Heart left ventricle (tissue), 16 donors: ENCODE measurements at regions not wholly inside any gene's neighbourhood (a gene's known extent, or its start where the extent isn't known, plus 50 kb on each side); places are given as distances from the start of the nearest gene placed in this dataset.

Source experiments
- ATAC-seq, 4 donors: fragments of 200-7000 bp; cut with Tn5 transposase; one replicate each; pipeline ENCODE4 v1.9.1; 2020 to 2022; ENCODE audit warnings: moderate library complexity in 4 of 4, mild to moderate bottlenecking in 3 of 4, moderate number of reproducible peaks in 1 of 4
- DNase-seq, 5 donors: peaks; one replicate each; pipeline ENCODE4 v3.0.0-alpha.2; 2020
- H3K27ac ChIP-seq, 12 donors: fragments of 200-600 bp; sonication (generic) in 4 of 12; one replicate each; pipeline versions ENCODE4 v1.5.0 to v1.8.0; 2016 to 2022; ENCODE audit warnings: mild to moderate bottlenecking in 2 of 12
- H3K27me3 ChIP-seq, 9 donors: fragments of 200-600 bp; sonication (generic) in 2 of 9; one replicate each; pipeline versions ENCODE4 v1.5.1 to v1.8.0; 2016 to 2022; ENCODE audit warnings: mild to moderate bottlenecking in 3 of 9
- H3K36me3 ChIP-seq, 9 donors: fragments of 200-600 bp; sonication (generic) in 2 of 9; one replicate each; pipeline versions ENCODE4 v1.5.0 to v1.8.0; 2018 to 2022; ENCODE audit warnings: mild to moderate bottlenecking in 2 of 9
- H3K4me1 ChIP-seq, 12 donors: fragments of 200-600 bp; sonication (generic) in 4 of 12; one replicate each; pipeline versions ENCODE4 v1.5.0 to v1.8.0; 2016 to 2022; ENCODE audit warnings: mild to moderate bottlenecking in 3 of 12
- H3K4me3 ChIP-seq, 12 donors: fragments of 200-600 bp; sonication (generic) in 4 of 12; one replicate each; pipeline versions ENCODE4 v1.5.0 to v1.8.0; 2017 to 2022; ENCODE audit warnings: mild to moderate bottlenecking in 9 of 12, moderate library complexity in 4 of 12
- H3K9me3 ChIP-seq, 12 donors: fragments of 200-600 bp; sonication (generic) in 4 of 12; one replicate each; pipeline versions ENCODE4 v1.5.0 to v1.8.0; 2016 to 2022; ENCODE audit warnings: mild to moderate bottlenecking in 1 of 12
- POLR2A ChIP-seq, 2 donors: fragments of 450-650 bp; IDR thresholded peaks; one replicate each; pipeline ENCODE4 v1.6.1; 2017; ENCODE audit warnings: antibody characterized with exemption in 2 of 2, mild to moderate bottlenecking in 2 of 2, moderate library complexity in 2 of 2
- WGBS, 4 donors: extraction: QIAGEN DNeasy Blood & Tissue Kit in 2 of 4; methylation state at CpG; one replicate each; pipeline versions ENCODE4 v1.1.5 to v1.1.7; 2013 to 2018; 5-methylcytosine and 5-hydroxymethylcytosine counted together
- intact Hi-C, 10 donors: fragments of 100-400 bp; cut with DNase I; formaldehyde crosslinking; loops; one replicate each; pipeline versions ENCODE4 v1.11.1 to v1.14.2; 2022
- TF ChIP-seq, protein P1 (sequence below), 12 donors: fragments of 200-600 bp; sonication (generic) in 4 of 12; IDR thresholded peaks; one replicate each; pipeline versions ENCODE4 v1.5.0 to v1.8.0; 2018 to 2022; ENCODE audit warnings: antibody characterized with exemption in 12 of 12, mild to moderate bottlenecking in 5 of 12
- donor health status: ischemic (EF 13 %, LVEDD 7.1; RV severe dilation, severe dysfunction).
- donor health status: healthy with polysubstance abuse.
- donor health status: DM: no; HTN: yes; CAD: no.
- donor health status: DM: no; HTN: no; CAD: no.
- donor health status: ischemic (EF 25% LVEDD 6.9; RV normal size, moderate dysfunction).
- donor health status: ischemic (EF 25% LVEDD 5.7; RV mildly dilated, moderate dysfunction).
- donor health status: healthy.
- donor health status: DM: yes; HTN: yes; CAD: no.
- donor health status: ischemic (EF 35%, LVEDD 5.7; RV mildly dilated, moderate dysfunction).
- donor health status: nonischemic (EF 11% LVEDD 7.7; RV severe dilation, severe dysfunction).
- donor health status: DM: yes; HTN: yes; CAD: no.
- donor health status: PGD.
- donor health status: ischemic (EF 29% LVEDD 5.4; RV normal size, mild dysfunction).
- donor health status: nonischemic (EF 23%, LVEDD 6.1; RV moderate dilation, normal function).

DNA sequence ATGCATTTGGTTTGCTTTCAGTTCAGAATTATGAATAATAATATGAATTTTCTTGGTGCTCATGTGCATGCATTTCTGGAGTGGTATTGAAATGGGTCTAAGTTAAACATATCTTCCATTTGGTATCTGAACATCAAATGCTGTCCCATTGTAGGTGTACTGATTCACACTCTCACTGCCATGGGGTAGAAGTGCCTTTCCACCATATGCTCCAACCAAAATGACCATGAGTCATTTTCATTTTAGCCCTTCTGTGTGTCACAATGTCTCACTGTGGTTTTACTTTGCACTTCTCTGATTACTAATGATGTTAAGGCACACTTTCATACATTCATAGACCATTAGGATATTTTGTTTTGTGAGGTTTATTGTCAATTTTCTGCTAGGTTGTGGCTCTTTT lies 211.9 kb downstream of the HAO1 start:
- intact Hi-C loops = no loop called here
- TF ChIP-seq, protein P1, sequence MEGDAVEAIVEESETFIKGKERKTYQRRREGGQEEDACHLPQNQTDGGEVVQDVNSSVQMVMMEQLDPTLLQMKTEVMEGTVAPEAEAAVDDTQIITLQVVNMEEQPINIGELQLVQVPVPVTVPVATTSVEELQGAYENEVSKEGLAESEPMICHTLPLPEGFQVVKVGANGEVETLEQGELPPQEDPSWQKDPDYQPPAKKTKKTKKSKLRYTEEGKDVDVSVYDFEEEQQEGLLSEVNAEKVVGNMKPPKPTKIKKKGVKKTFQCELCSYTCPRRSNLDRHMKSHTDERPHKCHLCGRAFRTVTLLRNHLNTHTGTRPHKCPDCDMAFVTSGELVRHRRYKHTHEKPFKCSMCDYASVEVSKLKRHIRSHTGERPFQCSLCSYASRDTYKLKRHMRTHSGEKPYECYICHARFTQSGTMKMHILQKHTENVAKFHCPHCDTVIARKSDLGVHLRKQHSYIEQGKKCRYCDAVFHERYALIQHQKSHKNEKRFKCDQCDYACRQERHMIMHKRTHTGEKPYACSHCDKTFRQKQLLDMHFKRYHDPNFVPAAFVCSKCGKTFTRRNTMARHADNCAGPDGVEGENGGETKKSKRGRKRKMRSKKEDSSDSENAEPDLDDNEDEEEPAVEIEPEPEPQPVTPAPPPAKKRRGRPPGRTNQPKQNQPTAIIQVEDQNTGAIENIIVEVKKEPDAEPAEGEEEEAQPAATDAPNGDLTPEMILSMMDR (IDR thresholded peaks at IDR 0.05) = no peak
- TF ChIP-seq POLR2A (IDR thresholded peaks at IDR 0.05) = no peak
- no peaks in the 10 kb centered on the region for H3K27me3 ChIP-seq
- peaks cover 0 to 3% (median 0%) of the 10 kb centered on the region in 12 donors for H3K9me3 ChIP-seq
- ATAC-seq (no peak), DNase-seq (no peak)
- H3K36me3 ChIP-seq = no peaks in the 10 kb centered on the region
- peaks cover 0 to under 1% (median 0%) of the 10 kb centered on the region in 12 donors for H3K4me1 ChIP-seq
- H3K4me3 ChIP-seq = no peak overlapping the region
- no peak overlapping the region for H3K27ac ChIP-seq

DNA sequence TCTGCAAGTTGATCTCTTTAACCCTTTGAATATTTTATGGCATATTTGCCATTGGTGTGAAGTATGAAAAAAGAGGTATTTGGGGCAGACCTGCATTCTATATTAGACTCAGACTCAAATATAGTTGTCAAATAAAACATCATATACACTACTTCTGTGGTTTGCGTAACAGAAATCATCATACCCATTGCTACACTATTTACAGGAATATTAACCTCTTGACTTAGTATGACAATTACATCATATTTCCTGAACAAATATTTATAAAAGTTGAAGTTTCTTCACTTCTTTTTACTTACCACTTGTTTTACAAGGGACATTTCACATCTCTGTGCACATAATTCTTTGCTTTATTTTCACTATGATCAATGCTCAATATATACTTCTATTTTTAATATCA lies 206.0 kb downstream of the HAO1 start:
- no peak for DNase-seq
- H3K4me3 ChIP-seq = no peak overlapping the region
- H3K27ac ChIP-seq = no peak overlapping the region
- H3K27me3 ChIP-seq = no peaks in the 10 kb centered on the region
- no peaks in the 10 kb centered on the region for H3K36me3 ChIP-seq
- WGBS, 4 donors = 93 to 100% (median 97%) methylated on average over 1 of the region's 1 CpG
- H3K4me1 ChIP-seq = peaks cover 0 to 8% (median 0%) of the 10 kb centered on the region in 12 donors
- TF ChIP-seq POLR2A (IDR thresholded peaks at IDR 0.05) = no peak
- TF ChIP-seq, protein P1 (IDR thresholded peaks at IDR 0.05) = no peak
- H3K9me3 ChIP-seq = peaks cover 0 to 3% (median 0%) of the 10 kb centered on the region in 12 donors
- intact Hi-C loops = no loop called here
- ATAC-seq = no peak

DNA sequence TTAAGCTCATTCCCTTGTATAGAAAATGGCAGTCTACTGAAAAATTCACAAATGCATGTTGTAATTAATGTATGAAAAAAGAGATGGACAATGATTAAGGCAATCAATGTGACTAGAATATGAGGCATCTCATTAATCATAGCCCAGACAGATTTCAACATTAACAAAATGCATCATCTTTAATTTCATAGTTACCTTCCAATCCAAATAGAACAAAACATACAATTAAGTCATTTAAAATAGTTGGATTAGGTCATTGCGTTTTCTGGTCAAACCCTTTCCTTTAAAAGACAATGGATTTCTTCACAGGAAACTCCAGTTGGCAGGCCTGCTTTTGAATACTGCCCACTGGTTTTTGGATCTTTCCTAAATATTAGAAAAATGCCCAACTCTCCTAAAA lies 203.9 kb downstream of the HAO1 start:
- intact Hi-C loops = no loop called here
- Histone ChIP-seq H3K9me3 (peaks cover 0 to 3% (median 0%) of the 10 kb centered on the region in 12 donors), H3K27me3 (no peaks in the 10 kb centered on the region), H3K4me1 (peaks cover 0 to 8% (median 0%) of the 10 kb centered on the region in 12 donors), H3K27ac (peak overlapping the region in 2 of 12 donors; percentile 2 to 21), H3K36me3 (no peaks in the 10 kb centered on the region), H3K4me3 (no peak overlapping the region)
- WGBS, 4 donors = 36 to 55% (median 43%) methylated on average over 1 of the region's 1 CpG
- no peak for DNase-seq
- TF ChIP-seq, protein P1 (IDR thresholded peaks at IDR 0.05) = no peak
- no peak for TF ChIP-seq POLR2A (IDR thresholded peaks at IDR 0.05)
- peak in 1 of 4 donors; percentile 36 for ATAC-seq

DNA sequence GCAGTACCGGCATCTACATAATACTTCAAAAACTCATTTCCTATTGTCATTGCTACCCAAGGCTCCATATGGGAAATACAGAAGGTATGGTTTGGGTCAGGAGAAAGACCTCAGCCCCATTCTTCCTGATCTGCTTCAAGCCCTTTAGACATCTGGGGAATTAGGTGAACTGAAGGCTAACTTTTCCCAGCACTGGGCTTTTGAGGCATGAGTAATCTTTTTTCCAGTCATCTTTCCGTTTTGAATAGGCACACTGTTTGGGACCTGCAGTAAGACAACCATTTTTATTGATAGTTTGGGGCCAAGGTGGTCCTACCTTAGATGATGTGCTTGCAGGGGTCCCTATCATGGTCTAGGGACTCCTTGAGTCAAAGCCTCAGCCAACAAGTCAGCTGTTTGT lies 198.4 kb downstream of the HAO1 start:
- ATAC-seq (no peak), DNase-seq (no peak)
- Histone ChIP-seq H3K9me3 (peaks cover 0 to 9% (median 0%) of the 10 kb centered on the region in 12 donors), H3K27me3 (no peaks in the 10 kb centered on the region), H3K36me3 (no peaks in the 10 kb centered on the region), H3K27ac (no peak overlapping the region), H3K4me1 (peaks cover 0 to 4% (median 0%) of the 10 kb centered on the region in 12 donors), H3K4me3 (no peak overlapping the region)
- TF ChIP-seq, protein P1 (IDR thresholded peaks at IDR 0.05) = no peak
- TF ChIP-seq POLR2A (IDR thresholded peaks at IDR 0.05) = no peak
- intact Hi-C loops = no loop called here
- 80 to 91% (median 86%) methylated on average over 2 of the region's 2 CpGs for WGBS, 4 donors
